OCI-LY3 (cell line): ENCODE measurements at regions not wholly inside any gene's neighbourhood (a gene's known extent, or its start where the extent isn't known, plus 50 kb on each side); places are given as distances from the start of the nearest gene placed in this dataset.

Experiments used
- H2AFZ ChIP-seq: fragments of 200-600, 300-600 bp; shearing (Covaris generic); 2 replicates; pipeline ENCODE4 v1.6.0; 2014; ENCODE audit warnings: antibody characterized with exemption, low read depth, low read length
- H3K27ac ChIP-seq: fragments of 200-600, 300-600 bp; sonication (generic); 2 replicates; pipeline ENCODE4 v1.5.1; 2014; ENCODE audit warnings: mild to moderate bottlenecking, low read length, moderate library complexity, mixed read lengths
- H3K27me3 ChIP-seq: fragments of 200-600, 300-600 bp; sonication (generic); 2 replicates; pipeline ENCODE4 v1.6.1; 2014; ENCODE audit warnings: low read depth, low read length, mixed read lengths
- H3K36me3 ChIP-seq: fragments of 200-600, 300-600 bp; sonication (generic); replicated peaks from 2 replicates; pipeline ENCODE3; 2014; ENCODE audit warnings: low read depth, low read length, mixed read lengths
- H3K4me1 ChIP-seq: fragments of 300-600, 200-600 bp; sonication (generic); 2 replicates; pipeline ENCODE4 v1.6.1; 2014; ENCODE audit warnings: low read length, mixed read lengths
- H3K4me2 ChIP-seq: fragments of 200-600, 300-600 bp; sonication (generic); 2 replicates; pipeline ENCODE4 v1.6.1; 2014; ENCODE audit warnings: low read length, mixed read lengths
- H3K4me3 ChIP-seq: fragments of 300-600, 200-600 bp; sonication (generic); 2 replicates; pipeline ENCODE4 v1.5.1; 2014; ENCODE audit warnings: antibody characterized with exemption, mild to moderate bottlenecking, low read length, moderate library complexity
- H3K79me2 ChIP-seq: fragments of 300-600, 200-600 bp; shearing (Covaris generic); 2 replicates; pipeline ENCODE4 v1.6.1; 2014; ENCODE audit warnings: mild to moderate bottlenecking, low read length, mixed read lengths
- H3K9ac ChIP-seq: fragments of 300-600, 200-600 bp; shearing (Covaris generic); 2 replicates; pipeline ENCODE4 v1.6.0; 2014; ENCODE audit warnings: mild to moderate bottlenecking, low read length, moderate library complexity
- H3K9me3 ChIP-seq: fragments of 200-600, 300-600 bp; shearing (Covaris generic); 2 replicates; pipeline ENCODE4 v1.6.1; 2014; ENCODE audit warnings: low read length, mixed read lengths; ENCODE audit not compliant: insufficient read depth
- H4K20me1 ChIP-seq: fragments of 200-600, 300-600 bp; sonication (generic); 2 replicates; pipeline ENCODE4 v1.6.1; 2016; ENCODE audit warnings: low read length, mixed read lengths; ENCODE audit not compliant: insufficient read depth
- EZH2phosphoT487 ChIP-seq: fragments of 200-600 bp; shearing (Covaris generic); IDR thresholded peaks from 2 replicates; pipeline ENCODE4 v1.6.1; 2018; ENCODE audit warnings: antibody characterized with exemption, mixed run types, low read depth
- TF ChIP-seq, protein P1 (sequence below): fragments of 200-600, 300-600 bp; sonication (generic); IDR thresholded peaks from 2 replicates; pipeline ENCODE4 v1.5.1; 2014; ENCODE audit warnings: antibody characterized with exemption, low read length, low read depth

DNA sequence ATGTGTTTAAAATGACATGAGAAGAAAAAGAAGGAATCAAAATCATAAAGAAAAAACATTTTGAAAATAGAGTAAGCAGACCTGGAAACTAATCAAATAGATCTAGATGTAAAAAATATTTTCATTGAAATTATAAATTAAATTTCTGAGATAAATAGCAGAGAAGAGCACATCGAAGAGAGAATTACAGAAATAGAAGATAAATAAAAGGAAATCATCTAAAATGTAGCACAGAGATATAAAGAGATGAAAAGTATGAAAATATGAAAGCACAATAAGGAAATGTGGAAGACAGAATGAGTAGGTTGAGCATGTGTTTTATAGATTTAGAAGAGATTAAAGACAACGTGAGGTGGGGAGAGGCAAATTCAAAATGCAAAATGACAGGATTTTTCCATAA lies 130.9 kb upstream of the SEC14L1 start:
- TF ChIP-seq, protein P1, sequence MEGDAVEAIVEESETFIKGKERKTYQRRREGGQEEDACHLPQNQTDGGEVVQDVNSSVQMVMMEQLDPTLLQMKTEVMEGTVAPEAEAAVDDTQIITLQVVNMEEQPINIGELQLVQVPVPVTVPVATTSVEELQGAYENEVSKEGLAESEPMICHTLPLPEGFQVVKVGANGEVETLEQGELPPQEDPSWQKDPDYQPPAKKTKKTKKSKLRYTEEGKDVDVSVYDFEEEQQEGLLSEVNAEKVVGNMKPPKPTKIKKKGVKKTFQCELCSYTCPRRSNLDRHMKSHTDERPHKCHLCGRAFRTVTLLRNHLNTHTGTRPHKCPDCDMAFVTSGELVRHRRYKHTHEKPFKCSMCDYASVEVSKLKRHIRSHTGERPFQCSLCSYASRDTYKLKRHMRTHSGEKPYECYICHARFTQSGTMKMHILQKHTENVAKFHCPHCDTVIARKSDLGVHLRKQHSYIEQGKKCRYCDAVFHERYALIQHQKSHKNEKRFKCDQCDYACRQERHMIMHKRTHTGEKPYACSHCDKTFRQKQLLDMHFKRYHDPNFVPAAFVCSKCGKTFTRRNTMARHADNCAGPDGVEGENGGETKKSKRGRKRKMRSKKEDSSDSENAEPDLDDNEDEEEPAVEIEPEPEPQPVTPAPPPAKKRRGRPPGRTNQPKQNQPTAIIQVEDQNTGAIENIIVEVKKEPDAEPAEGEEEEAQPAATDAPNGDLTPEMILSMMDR, result no peak
- TF ChIP-seq EZH2phosphoT487, result no peak
- Histone ChIP-seq H3K27ac (no peak overlapping the region), H3K79me2 (no peaks in the 10 kb centered on the region), H3K4me2 (no peak overlapping the region), H3K9me3 (no peaks in the 10 kb centered on the region), H3K36me3 (no peaks in the 10 kb centered on the region), H2AFZ (no peak overlapping the region), H3K4me1 (no peaks in the 10 kb centered on the region), H3K27me3 (0 out of 2 replicates have a peak, but pooled peaks cover 9% of the 10 kb centered on the region), H4K20me1 (no peaks in the 10 kb centered on the region), H3K4me3 (no peak overlapping the region), H3K9ac (no peak overlapping the region)

DNA sequence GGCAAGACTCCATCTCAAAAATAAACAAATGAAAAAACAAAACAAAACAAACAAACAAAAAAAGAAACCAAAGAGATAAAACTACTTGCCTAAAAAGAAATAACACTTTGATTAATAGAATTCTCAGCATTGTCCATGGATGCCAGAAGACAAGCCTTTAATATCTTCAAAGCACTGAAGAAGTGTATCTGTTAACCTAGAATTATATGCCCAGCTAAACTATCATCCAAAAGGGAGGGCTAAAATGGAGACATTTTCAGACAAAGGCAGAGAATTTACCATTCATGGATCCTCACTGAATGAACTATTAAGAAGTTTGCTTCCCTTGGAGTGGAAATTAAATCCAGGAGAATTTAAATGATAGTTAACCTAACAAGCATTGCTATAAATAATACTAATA lies 130.1 kb upstream of the SEC14L1 start:
- Histone ChIP-seq H3K4me2 (no peak overlapping the region), H3K36me3 (no peaks in the 10 kb centered on the region), H3K4me3 (no peak overlapping the region), H2AFZ (no peak overlapping the region), H3K9me3 (no peaks in the 10 kb centered on the region), H4K20me1 (no peaks in the 10 kb centered on the region), H3K79me2 (no peaks in the 10 kb centered on the region), H3K4me1 (no peaks in the 10 kb centered on the region), H3K27me3 (0 out of 2 replicates have a peak, but pooled peaks cover 9% of the 10 kb centered on the region), H3K9ac (no peak overlapping the region), H3K27ac (no peak overlapping the region)
- no peak for TF ChIP-seq EZH2phosphoT487
- TF ChIP-seq, protein P1, result no peak

DNA sequence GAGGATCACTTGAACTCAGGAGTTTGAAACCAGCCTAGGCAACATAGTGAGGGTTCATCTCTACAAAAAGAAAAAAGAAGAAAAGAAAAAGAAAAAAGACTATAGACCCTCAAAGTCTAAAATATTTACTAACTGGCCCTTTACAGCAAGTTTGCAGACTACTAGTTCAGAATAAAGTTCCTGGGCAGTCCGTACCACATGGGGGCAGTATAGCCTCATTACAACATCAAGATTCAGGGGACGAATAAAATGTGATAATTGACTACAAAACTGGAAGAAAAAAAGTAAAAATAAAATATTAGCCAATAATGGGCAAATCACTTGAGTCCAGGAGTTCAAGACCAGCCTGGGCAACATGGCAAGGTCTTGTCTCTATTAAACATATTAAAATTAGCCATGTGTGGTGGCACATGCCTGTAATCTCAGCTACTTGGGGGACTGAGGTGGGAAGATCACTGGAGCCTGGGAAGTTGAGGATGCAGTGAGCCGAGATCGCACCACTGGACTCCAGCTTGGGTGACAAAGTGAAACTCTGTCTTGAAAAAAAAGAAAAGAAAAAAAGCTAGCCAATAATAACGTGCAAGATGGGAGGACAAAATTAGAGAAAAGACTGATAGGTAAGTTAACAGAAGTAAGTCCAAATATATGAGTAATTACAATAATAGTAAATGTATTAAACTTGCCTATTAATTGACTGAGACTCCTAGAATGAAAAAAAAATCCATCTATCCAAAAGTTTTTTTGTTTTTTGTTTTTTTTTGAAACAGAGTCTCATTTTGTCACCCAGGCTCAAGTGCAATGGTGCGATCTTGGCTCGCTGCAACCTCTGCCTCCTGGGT lies 129.4 kb upstream of the SEC14L1 start:
- TF ChIP-seq EZH2phosphoT487, result no peak
- TF ChIP-seq, protein P1, result peak; percentile 79
- no peak overlapping the region for H2AFZ ChIP-seq
- no peaks in the 10 kb centered on the region for H4K20me1 ChIP-seq

DNA sequence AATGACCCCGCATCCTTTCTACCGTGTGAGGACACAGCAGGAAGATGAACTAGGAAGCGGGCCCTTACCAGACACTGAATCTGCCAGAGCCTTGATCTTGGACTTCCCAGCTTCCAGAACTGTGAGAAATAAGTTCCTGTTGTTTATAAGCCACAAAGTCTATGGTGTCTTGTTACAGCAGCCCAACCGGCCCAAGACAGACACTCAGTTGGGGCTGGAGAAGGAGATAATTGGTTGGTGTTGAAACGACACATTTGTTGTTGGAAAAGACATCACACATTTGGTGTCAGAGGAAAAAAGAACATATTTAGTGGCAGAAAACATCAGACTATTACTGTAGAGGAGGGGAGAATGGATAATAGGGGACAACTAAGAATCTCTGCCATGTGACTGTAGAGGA lies 122.3 kb upstream of the SEC14L1 start:
- Histone ChIP-seq H2AFZ (no peak overlapping the region), H3K4me3 (no peak overlapping the region), H4K20me1 (no peaks in the 10 kb centered on the region), H3K79me2 (no peaks in the 10 kb centered on the region), H3K9me3 (no peaks in the 10 kb centered on the region), H3K4me1 (no peaks in the 10 kb centered on the region), H3K27me3 (no peaks in the 10 kb centered on the region), H3K9ac (no peak overlapping the region), H3K36me3 (no peaks in the 10 kb centered on the region), H3K27ac (no peak overlapping the region), H3K4me2 (no peak overlapping the region)
- TF ChIP-seq, protein P1, result no peak
- no peak for TF ChIP-seq EZH2phosphoT487

More for the DNA sequence above, 129.4 kb upstream of the SEC14L1 start:
- H3K9ac ChIP-seq, result no peak overlapping the region
- H3K27me3 ChIP-seq, result 0 out of 2 replicates have a peak, but pooled peaks cover 9% of the 10 kb centered on the region
- H3K79me2 ChIP-seq, result no peaks in the 10 kb centered on the region
- no peaks in the 10 kb centered on the region for H3K9me3 ChIP-seq
- H3K4me1 ChIP-seq, result no peaks in the 10 kb centered on the region
- H3K36me3 ChIP-seq, result no peaks in the 10 kb centered on the region
- no peak overlapping the region for H3K27ac ChIP-seq
- H3K4me3 ChIP-seq, result no peak overlapping the region
- no peak overlapping the region for H3K4me2 ChIP-seq
